Uterus (tissue), 3 donors: ENCODE measurements at regions not wholly inside any gene's neighbourhood (a gene's known extent, or its start where the extent isn't known, plus 50 kb on each side); places are given as distances from the start of the nearest gene placed in this dataset.

Experiments
- DNase-seq, 2 donors: peaks; one replicate each; pipeline ENCODE4 v3.0.0-alpha.2; 2019 to 2020
- H3K27ac ChIP-seq, 2 donors: fragments of 200-600 bp; sonication (generic); 1 replicate in 1 of 2; 2 replicates in 1 of 2; pipeline ENCODE4 v1.5.1; 2016 to 2018
- H3K27me3 ChIP-seq, 2 donors: fragments of 200-600 bp; sonication (generic); one replicate each; pipeline ENCODE4 v1.5.1; 2018 to 2019; ENCODE audit warnings: control low read depth in 1 of 2
- H3K36me3 ChIP-seq, 2 donors: fragments of 200-600 bp; sonication (generic); one replicate each; pipeline ENCODE4 v1.5.1; 2019; ENCODE audit warnings: control low read depth in 1 of 2
- H3K4me1 ChIP-seq, 2 donors: fragments of 200-600 bp; sonication (generic); one replicate each; pipeline ENCODE4 v1.5.1; 2018 to 2019; ENCODE audit warnings: control low read depth in 1 of 2
- H3K4me3 ChIP-seq, 2 donors: fragments of 200-600 bp; sonication (generic); 1 replicate in 1 of 2; 2 replicates in 1 of 2; pipeline ENCODE4 v1.5.1; 2018 to 2019; ENCODE audit warnings: mild to moderate bottlenecking in 1 of 2
- H3K9me3 ChIP-seq, 2 donors: fragments of 200-600 bp; sonication (generic); one replicate each; pipeline ENCODE4 v1.5.1; 2019; ENCODE audit warnings: control low read depth in 1 of 2
- CTCF ChIP-seq, 4 experiments: fragments of 200-600 bp in 2 of 4; fragments of 450-650 bp in 2 of 4; sonication (generic) in 2 of 4; IDR thresholded peaks; one replicate each; pipeline ENCODE4 v1.5.1; 2016 to 2019; ENCODE audit warnings: antibody characterized with exemption in 4 of 4, mild to moderate bottlenecking in 2 of 4, moderate library complexity in 1 of 4
- POLR2A ChIP-seq, 2 donors: fragments of 450-650 bp; IDR thresholded peaks; one replicate each; pipeline ENCODE4 v1.6.1; 2016; ENCODE audit warnings: antibody characterized with exemption in 2 of 2, mild to moderate bottlenecking in 1 of 2, moderate library complexity in 1 of 2
- intact Hi-C: fragments of 100-400 bp; cut with DNase I; formaldehyde crosslinking; loops from one replicate; pipeline ENCODE4 v1.15.1; 2023; ENCODE audit warnings: low total_unique reads
- donor health status: DM: yes; HTN: yes; CAD: no.

- no peak for DNase-seq
- intact Hi-C loops, result no loop called here
- no peak overlapping the region for H3K27ac ChIP-seq
- H3K9me3 ChIP-seq, result no peaks in the 10 kb centered on the region
- H3K4me1 ChIP-seq, result no peaks in the 10 kb centered on the region
- H3K27me3 ChIP-seq, result no peaks in the 10 kb centered on the region
- H3K4me3 ChIP-seq, result no peak overlapping the region
- TF ChIP-seq POLR2A (IDR thresholded peaks at IDR 0.05) (no peak), CTCF (IDR thresholded peaks at IDR 0.05) (no peak)
- H3K36me3 ChIP-seq, result no peaks in the 10 kb centered on the region
Observed at GRCh38 chr2:136310797-136311603, 193.1 kb upstream of the CXCR4 start.

GRCh38 chr2:136310005-136310495 lies 192.1 kb upstream of the CXCR4 start:
- no peak for DNase-seq
- H3K36me3 ChIP-seq, result no peaks in the 10 kb centered on the region
- intact Hi-C loops, result no loop called here
- no peaks in the 10 kb centered on the region for H3K4me1 ChIP-seq
- H3K9me3 ChIP-seq, result no peaks in the 10 kb centered on the region
- H3K4me3 ChIP-seq, result no peak overlapping the region
- no peaks in the 10 kb centered on the region for H3K27me3 ChIP-seq
- no peak for TF ChIP-seq POLR2A (IDR thresholded peaks at IDR 0.05)
- no peak overlapping the region for H3K27ac ChIP-seq

GRCh38 chr2:136308611-136309010 lies 190.7 kb upstream of the CXCR4 start:
- no peaks in the 10 kb centered on the region for H3K9me3 ChIP-seq
- no peak overlapping the region for H3K4me3 ChIP-seq
- H3K4me1 ChIP-seq, result no peaks in the 10 kb centered on the region
- no peak overlapping the region for H3K27ac ChIP-seq
- intact Hi-C loops, result no loop called here
- no peak for TF ChIP-seq CTCF (IDR thresholded peaks at IDR 0.05)
- TF ChIP-seq POLR2A (IDR thresholded peaks at IDR 0.05), result no peak
- no peaks in the 10 kb centered on the region for H3K27me3 ChIP-seq
- no peaks in the 10 kb centered on the region for H3K36me3 ChIP-seq
- DNase-seq, result no peak

- H3K27ac ChIP-seq, result no peak overlapping the region
- H3K4me3 ChIP-seq, result no peak overlapping the region
- no peaks in the 10 kb centered on the region for H3K4me1 ChIP-seq
- no peaks in the 10 kb centered on the region for H3K9me3 ChIP-seq
- H3K36me3 ChIP-seq, result no peaks in the 10 kb centered on the region
- TF ChIP-seq CTCF (IDR thresholded peaks at IDR 0.05), result no peak
- no peak for TF ChIP-seq POLR2A (IDR thresholded peaks at IDR 0.05)
- intact Hi-C loops, result no loop called here
- no peak for DNase-seq
- no peaks in the 10 kb centered on the region for H3K27me3 ChIP-seq
Observed at GRCh38 chr2:136306836-136307235, 188.9 kb upstream of the CXCR4 start.

- no peak for TF ChIP-seq POLR2A (IDR thresholded peaks at IDR 0.05)
- intact Hi-C loops, result no loop called here
- no peak overlapping the region for H3K27ac ChIP-seq
- H3K27me3 ChIP-seq, result no peaks in the 10 kb centered on the region
- H3K9me3 ChIP-seq, result no peaks in the 10 kb centered on the region
- no peaks in the 10 kb centered on the region for H3K36me3 ChIP-seq
- no peak overlapping the region for H3K4me3 ChIP-seq
- H3K4me1 ChIP-seq, result no peaks in the 10 kb centered on the region
- no peak for DNase-seq
Observed at GRCh38 chr2:136305517-136306192, 187.7 kb upstream of the CXCR4 start.

GRCh38 chr2:136301006-136301405 lies 183.1 kb upstream of the CXCR4 start:
- no peaks in the 10 kb centered on the region for H3K9me3 ChIP-seq
- no peaks in the 10 kb centered on the region for H3K27me3 ChIP-seq
- TF ChIP-seq CTCF (IDR thresholded peaks at IDR 0.05), result no peak
- TF ChIP-seq POLR2A (IDR thresholded peaks at IDR 0.05), result no peak
- DNase-seq, result no peak
- no peaks in the 10 kb centered on the region for H3K36me3 ChIP-seq
- no peaks in the 10 kb centered on the region for H3K4me1 ChIP-seq
- intact Hi-C loops, result no loop called here
- no peak overlapping the region for H3K4me3 ChIP-seq
- no peak overlapping the region for H3K27ac ChIP-seq
